HUES64 (cell line): ENCODE measurements at regions not wholly inside any gene's neighbourhood (a gene's known extent, or its start where the extent isn't known, plus 50 kb on each side); places are given as distances from the start of the nearest gene placed in this dataset.
"Not testable (repeated sequence)": the region's sequence is repeated elsewhere in the genome, so short reads cannot be mapped to it uniquely, and the experiment has no call there.

Source experiments
- H3K27ac ChIP-seq: 2 replicates; pipeline ENCODE4 v1.7.0; 2013; ENCODE audit warnings: low read depth, low read length, inconsistent platforms
- H3K27me3 ChIP-seq: 2 replicates; pipeline ENCODE4 v1.6.1; 2013; ENCODE audit warnings: mild to moderate bottlenecking, low read length; ENCODE audit not compliant: insufficient read depth
- H3K36me3 ChIP-seq: 2 replicates; pipeline ENCODE4 v1.6.1; 2013; ENCODE audit warnings: mild to moderate bottlenecking, low read length; ENCODE audit not compliant: insufficient read depth
- H3K4me1 ChIP-seq: 2 replicates; pipeline ENCODE4 v1.6.1; 2013; ENCODE audit warnings: mild to moderate bottlenecking, low read length, moderate library complexity; ENCODE audit not compliant: insufficient read depth
- H3K4me3 ChIP-seq: 2 replicates; pipeline ENCODE4 v1.5.1; 2013; ENCODE audit warnings: mild to moderate bottlenecking, low read length, moderate library complexity
- H3K9ac ChIP-seq: 2 replicates; pipeline ENCODE4 v1.6.1; 2013; ENCODE audit warnings: mild to moderate bottlenecking, low read depth, low read length
- H3K9me3 ChIP-seq: 2 replicates; pipeline ENCODE4 v1.6.1; 2013; ENCODE audit warnings: low read depth, low read length; ENCODE audit not compliant: insufficient read depth
- WGBS: fragments of 150-250, 120-280 bp; methylation state at CpG from one replicate; pipeline ENCODE4 v1.1.7; 2013; ENCODE audit warnings: missing lambda C conversion rate; 5-methylcytosine and 5-hydroxymethylcytosine counted together

DNA sequence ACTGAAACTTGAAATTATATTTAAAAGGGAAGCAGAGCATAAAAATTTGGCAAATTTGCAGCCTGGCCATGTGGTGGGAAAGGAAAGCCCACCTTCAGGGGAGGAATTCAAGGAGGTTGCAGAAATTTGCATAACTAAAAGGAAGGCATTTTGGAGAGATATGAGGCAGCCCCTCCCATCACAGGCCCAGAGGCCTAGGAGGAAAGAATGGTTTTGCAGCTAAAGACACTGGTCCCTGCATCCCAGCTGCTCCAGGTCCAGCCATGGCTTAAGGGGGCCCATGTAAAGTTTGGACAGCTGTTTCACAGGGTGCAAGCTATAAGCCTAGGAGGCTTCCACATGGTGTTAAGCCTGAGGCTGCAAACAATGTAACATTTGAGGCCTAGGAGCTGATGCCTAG lies 212.5 kb downstream of the NNT start:
- Histone ChIP-seq H3K27me3 (no peaks in the 10 kb centered on the region), H3K36me3 (no peaks in the 10 kb centered on the region), H3K4me3 (no peak overlapping the region), H3K4me1 (no peaks in the 10 kb centered on the region), H3K9me3 (peaks cover 50% of the 10 kb centered on the region), H3K9ac (no peak overlapping the region), H3K27ac (no peak overlapping the region)

DNA sequence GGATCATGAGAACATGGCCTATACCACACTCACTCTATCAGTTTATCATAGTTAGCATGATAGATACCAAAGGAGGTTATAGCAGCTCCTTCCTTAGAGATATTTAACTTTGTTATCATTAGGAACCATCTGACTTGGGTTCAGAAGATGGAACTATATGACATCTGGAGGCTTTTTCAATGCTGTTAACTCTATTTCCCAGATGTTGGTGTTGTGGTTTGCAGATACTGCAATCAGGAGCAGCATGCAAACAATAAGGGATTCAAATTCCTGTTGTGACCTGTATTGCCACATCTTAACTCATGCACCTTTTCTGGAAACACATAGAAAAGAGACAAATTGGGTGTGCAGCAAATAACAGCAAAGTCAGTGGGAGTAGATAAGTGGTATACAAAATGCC lies 201.7 kb downstream of the NNT start:
- H3K9ac ChIP-seq = no peak overlapping the region
- H3K4me1 ChIP-seq = 0 out of 2 replicates have a peak, but pooled peaks cover 3% of the 10 kb centered on the region
- no peaks in the 10 kb centered on the region for H3K36me3 ChIP-seq
- H3K9me3 ChIP-seq = no peaks in the 10 kb centered on the region
- no peak overlapping the region for H3K4me3 ChIP-seq
- H3K27me3 ChIP-seq = no peaks in the 10 kb centered on the region
- no peak overlapping the region for H3K27ac ChIP-seq

DNA sequence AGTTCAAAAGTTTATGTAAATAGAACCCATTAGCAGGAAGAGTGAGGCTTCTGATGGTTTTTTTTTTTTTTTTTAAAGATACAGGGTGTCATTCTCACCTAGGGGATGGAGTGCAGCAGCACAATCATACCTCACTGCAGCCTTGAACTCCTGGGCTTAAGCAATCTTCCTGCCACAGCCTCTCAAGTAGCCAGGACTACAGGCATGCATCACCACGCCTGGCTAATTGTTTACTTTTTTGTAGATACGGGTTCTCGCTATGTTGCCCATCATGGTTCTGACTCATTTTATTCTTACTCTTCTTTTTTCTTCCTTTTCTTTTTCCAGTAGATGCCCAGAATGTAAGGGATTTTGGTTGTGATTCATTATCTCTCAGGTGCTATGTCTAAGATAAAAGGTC lies 201.1 kb downstream of the NNT start:
- 97% methylated on average over 3 of the region's 3 CpGs for WGBS
- Histone ChIP-seq H3K27me3 (no peaks in the 10 kb centered on the region), H3K27ac (no peak overlapping the region)

GRCh38 chr5:43802651-43803050 lies 199.7 kb downstream of the NNT start:
- Histone ChIP-seq H3K27ac (no peak overlapping the region), H3K36me3 (no peaks in the 10 kb centered on the region), H3K9ac (no peak overlapping the region), H3K4me3 (no peak overlapping the region), H3K4me1 (0 out of 2 replicates have a peak, but pooled peaks cover 3% of the 10 kb centered on the region), H3K9me3 (no peaks in the 10 kb centered on the region), H3K27me3 (no peaks in the 10 kb centered on the region)
- 98% methylated on average over 3 of the region's 3 CpGs for WGBS

More for the DNA sequence above, 201.1 kb downstream of the NNT start:
- Histone ChIP-seq H3K9ac (no peak overlapping the region), H3K36me3 (no peaks in the 10 kb centered on the region), H3K9me3 (no peaks in the 10 kb centered on the region), H3K4me3 (no peak overlapping the region), H3K4me1 (0 out of 2 replicates have a peak, but pooled peaks cover 3% of the 10 kb centered on the region)

DNA sequence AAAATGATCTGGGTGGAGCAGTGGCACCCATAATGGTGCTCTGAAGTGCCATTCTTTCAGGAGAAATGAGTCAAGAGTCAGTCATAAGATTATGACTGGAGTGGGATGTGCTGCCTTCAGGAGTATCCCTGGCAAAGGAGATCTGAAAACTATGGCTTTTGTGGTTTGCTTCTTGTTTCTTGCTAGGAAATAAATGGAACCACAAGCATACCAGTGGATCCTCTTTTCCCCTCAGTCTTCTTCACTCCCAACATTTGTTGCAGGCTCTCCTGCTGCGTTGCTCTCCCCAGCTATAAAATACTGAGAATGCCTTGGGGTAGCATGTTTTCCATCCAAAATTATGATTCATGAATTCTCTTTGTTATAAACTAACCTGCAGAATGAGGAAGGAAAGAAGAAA lies 199.1 kb downstream of the NNT start:
- no peaks in the 10 kb centered on the region for H3K27me3 ChIP-seq
- no peak overlapping the region for H3K4me3 ChIP-seq
- no peaks in the 10 kb centered on the region for H3K9me3 ChIP-seq
- 100% methylated on average over 1 of the region's 1 CpG for WGBS
- no peak overlapping the region for H3K9ac ChIP-seq
- no peaks in the 10 kb centered on the region for H3K36me3 ChIP-seq
- H3K27ac ChIP-seq = no peak overlapping the region
- 0 out of 2 replicates have a peak, but pooled peaks cover 3% of the 10 kb centered on the region for H3K4me1 ChIP-seq

DNA sequence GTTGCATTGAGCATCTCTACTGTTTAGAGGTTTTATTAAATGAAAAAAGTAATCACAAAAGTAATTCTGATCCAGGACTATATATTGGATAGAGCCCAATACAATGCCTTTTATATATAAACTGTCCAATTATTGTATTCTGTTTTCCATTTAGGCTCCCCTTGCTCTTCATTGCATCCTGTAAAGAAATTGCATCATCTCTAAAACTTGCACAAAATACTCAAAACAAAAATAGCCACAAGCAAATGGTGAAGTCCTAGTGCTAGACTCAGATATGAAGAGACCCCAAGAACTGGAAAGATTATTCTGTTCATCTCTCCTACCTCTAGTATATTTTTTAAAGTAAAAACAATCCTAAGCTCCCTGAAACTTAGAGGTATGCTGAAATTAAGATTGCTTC lies 195.8 kb downstream of the NNT start:
- Histone ChIP-seq H3K27ac (no peak overlapping the region), H3K9ac (no peak overlapping the region), H3K36me3 (no peaks in the 10 kb centered on the region)

GRCh38 chr5:43791880-43792279 lies 188.9 kb downstream of the NNT start:
- WGBS = 96% methylated on average over 6 of the region's 6 CpGs
- H3K4me1 ChIP-seq, H3K27ac ChIP-seq: not testable (repeated sequence)

More for the DNA sequence above, 195.8 kb downstream of the NNT start:
- H3K27me3 ChIP-seq = no peaks in the 10 kb centered on the region
- no peak overlapping the region for H3K4me3 ChIP-seq
- 0 out of 2 replicates have a peak, but pooled peaks cover 3% of the 10 kb centered on the region for H3K4me1 ChIP-seq
- H3K9me3 ChIP-seq = no peaks in the 10 kb centered on the region

GRCh38 chr5:43785198-43785597 lies 182.2 kb downstream of the NNT start:
- no peak overlapping the region for H3K9ac ChIP-seq

More at GRCh38 chr5:43791880-43792279, 188.9 kb downstream of the NNT start:
- H3K27me3 ChIP-seq, H3K4me3 ChIP-seq, H3K36me3 ChIP-seq, H3K9ac ChIP-seq: not testable (repeated sequence)
- peaks cover 25% of the 10 kb centered on the region for H3K9me3 ChIP-seq

GRCh38 chr5:43780586-43780985 lies 177.6 kb downstream of the NNT start:
- H3K9ac ChIP-seq = no peak overlapping the region
- no peak overlapping the region for H3K27ac ChIP-seq
- WGBS = 88% methylated on average over 1 of the region's 1 CpG

More at GRCh38 chr5:43785198-43785597, 182.2 kb downstream of the NNT start:
- 96% methylated on average over 3 of the region's 3 CpGs for WGBS
- Histone ChIP-seq H3K4me1 (no peaks in the 10 kb centered on the region), H3K9me3 (peaks cover 15% of the 10 kb centered on the region; the same call in 1 of the 2 replicates), H3K36me3 (no peaks in the 10 kb centered on the region), H3K4me3 (no peak overlapping the region), H3K27me3 (no peaks in the 10 kb centered on the region), H3K27ac (no peak overlapping the region)

DNA sequence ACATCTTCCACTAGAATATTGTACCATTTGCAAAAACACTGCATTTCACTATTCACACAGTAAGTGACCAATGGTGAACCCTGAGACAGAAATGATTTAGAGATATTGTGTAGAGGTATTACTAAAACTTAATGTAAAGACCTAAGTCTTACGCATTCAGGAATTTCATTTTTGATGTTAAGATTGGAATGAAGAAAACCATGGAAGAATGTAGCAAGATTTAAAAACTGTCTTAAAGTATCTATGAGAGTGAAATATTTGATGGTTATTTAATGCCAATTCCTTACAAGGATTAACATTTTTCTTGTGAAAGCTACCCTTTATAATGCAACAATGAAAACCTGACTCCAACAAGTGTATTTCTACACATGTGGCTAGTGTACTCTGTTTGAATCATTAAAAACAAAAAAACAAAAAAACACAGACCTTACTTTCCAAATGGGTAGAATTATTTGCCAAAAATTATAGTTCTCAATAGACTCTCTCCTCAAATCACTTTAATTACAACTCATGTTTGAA lies 172.0 kb downstream of the NNT start:
- Histone ChIP-seq H3K4me3 (no peak overlapping the region), H3K4me1 (peaks cover 31% of the 10 kb centered on the region), H3K36me3 (no peaks in the 10 kb centered on the region), H3K27ac (no peak overlapping the region), H3K27me3 (no peaks in the 10 kb centered on the region), H3K9me3 (no peaks in the 10 kb centered on the region), H3K9ac (no peak overlapping the region)
- WGBS = 98% methylated on average over 1 of the region's 1 CpG

More at GRCh38 chr5:43780586-43780985, 177.6 kb downstream of the NNT start:
- H3K36me3 ChIP-seq = no peaks in the 10 kb centered on the region
- no peaks in the 10 kb centered on the region for H3K4me1 ChIP-seq
- no peak overlapping the region for H3K4me3 ChIP-seq
- H3K27me3 ChIP-seq = no peaks in the 10 kb centered on the region
- no peaks in the 10 kb centered on the region for H3K9me3 ChIP-seq

DNA sequence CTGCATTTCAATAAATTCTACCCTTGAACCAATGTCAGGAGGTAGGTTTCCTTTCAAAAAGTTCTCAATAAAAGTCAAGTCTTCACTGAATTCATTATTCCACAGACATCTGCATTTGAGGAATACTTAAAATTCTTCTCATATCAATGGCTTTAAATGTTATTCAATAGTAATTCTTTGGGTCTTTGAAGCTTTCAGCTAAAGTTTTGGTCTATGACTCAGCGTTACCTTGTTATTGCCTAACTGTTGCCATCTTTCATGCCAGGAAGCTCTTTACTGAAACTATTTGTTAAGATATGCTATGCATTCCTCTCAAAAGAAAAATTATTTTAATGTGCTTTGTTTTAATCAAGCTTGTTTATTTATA lies 170.5 kb downstream of the NNT start:
- peak overlapping the region; percentile 70 for H3K27ac ChIP-seq
- no peaks in the 10 kb centered on the region for H3K9me3 ChIP-seq
- H3K9ac ChIP-seq = peak overlapping the region; percentile 3; the same call in 1 of the 2 replicates
- H3K4me3 ChIP-seq = no peak overlapping the region
- 100% methylated on average over 1 of the region's 1 CpG for WGBS
- no peaks in the 10 kb centered on the region for H3K36me3 ChIP-seq
- H3K27me3 ChIP-seq = no peaks in the 10 kb centered on the region
- H3K4me1 ChIP-seq = peaks cover 31% of the 10 kb centered on the region
